ENCODE measurements at regions not wholly inside any gene's neighbourhood (a gene's known extent, or its start where the extent isn't known, plus 50 kb on each side); places are given as distances from the start of the nearest gene placed in this dataset.

DNA sequence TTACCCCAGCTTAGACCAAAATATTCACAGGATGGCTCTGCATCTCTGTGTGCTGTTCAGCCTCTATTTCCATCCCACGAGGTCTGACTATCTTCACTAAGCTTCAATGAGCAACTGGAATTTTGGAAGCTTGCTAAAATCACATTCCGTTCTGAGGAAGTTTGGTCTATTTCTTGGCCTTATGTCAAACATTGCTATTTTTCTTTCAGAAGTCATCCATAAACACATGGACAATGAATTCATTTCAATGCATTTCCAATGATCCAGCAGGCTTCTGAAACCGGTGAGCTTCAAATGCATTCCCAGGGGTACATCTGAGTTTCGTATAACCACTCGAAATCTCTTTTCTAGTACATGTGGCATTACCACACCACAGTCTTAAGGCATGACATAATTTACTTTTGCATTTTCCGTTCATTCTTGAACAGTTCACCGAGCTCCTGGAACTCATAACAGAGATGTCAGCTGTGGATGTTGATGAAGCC, 294.1 kb upstream of the KAZN start:
- peak; percentile 27 to 46 (median 32) for TF ChIP-seq POLR2AphosphoS5 (IDR thresholded peaks at IDR 0.05)
- TF ChIP-seq EP300 (IDR thresholded peaks at IDR 0.05; ENCODE audit: low read depth): no peak
- Histone ChIP-seq H3K27me3 (no peaks in the 10 kb centered on the region), H3K4me1 (peaks cover 0 to 8% (median 0%) of the 10 kb centered on the region in 4 donors), H3K4me3 (no peak overlapping the region), H3K36me3 (no peaks in the 10 kb centered on the region), H3K9me3 (no peaks in the 10 kb centered on the region), H3K27ac (peak overlapping the region; percentile 8 to 39 (median 23))
- DNase-seq: no peak
- intact Hi-C loops (cut with DNase I; ENCODE audit: low total_unique reads) (no loop called here), in situ Hi-C loops (cut with MboI; ENCODE audit: low pct_ligation_motif_present in 1 of 4, low pct_unique_long_range_greater_than_20kb in 1 of 4, low sequenced_read_pairs in 3 of 4) (no loop called here)
- 66 to 70% methylated on average over 6 to 7 of the region's 7 CpGs for WGBS, 2 donors (ENCODE audit: low coverage in 1 of 2)

DNA sequence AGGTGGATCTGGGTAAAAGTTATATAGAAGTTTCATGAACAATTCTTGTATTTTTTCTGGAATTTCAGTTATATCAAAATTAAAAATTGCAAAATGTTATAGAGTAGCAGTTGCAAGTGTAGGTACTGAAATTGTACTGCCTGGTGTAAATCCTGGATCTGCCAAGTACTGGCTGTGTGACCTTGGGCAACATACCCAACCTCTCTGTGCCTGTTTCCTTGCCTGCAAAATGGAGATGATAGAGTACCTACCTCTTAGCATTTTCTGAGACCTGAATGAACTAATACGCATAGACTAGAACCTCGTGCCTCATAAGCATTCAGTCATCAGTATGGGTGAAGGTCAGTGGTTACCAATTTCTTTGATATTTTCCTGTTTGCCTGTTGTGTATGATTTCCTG, 290.0 kb upstream of the KAZN start:
- Histone ChIP-seq H3K27ac (no peak overlapping the region), H3K9me3 (no peaks in the 10 kb centered on the region), H3K36me3 (no peaks in the 10 kb centered on the region), H3K4me3 (no peak overlapping the region), H3K27me3 (no peaks in the 10 kb centered on the region), H3K4me1 (peaks cover 0 to 8% (median 0%) of the 10 kb centered on the region in 4 donors)
- in situ Hi-C loops (cut with MboI; ENCODE audit: low pct_ligation_motif_present in 1 of 4, low pct_unique_long_range_greater_than_20kb in 1 of 4, low sequenced_read_pairs in 3 of 4) (no loop called here), intact Hi-C loops (cut with DNase I; ENCODE audit: low total_unique reads) (no loop called here)
- WGBS, 2 donors (ENCODE audit: low coverage in 1 of 2): 80% methylated on average over 2 of the region's 2 CpGs; no CpG with 5 or more reads in 1 of the 2 donors
- TF ChIP-seq, protein P1, sequence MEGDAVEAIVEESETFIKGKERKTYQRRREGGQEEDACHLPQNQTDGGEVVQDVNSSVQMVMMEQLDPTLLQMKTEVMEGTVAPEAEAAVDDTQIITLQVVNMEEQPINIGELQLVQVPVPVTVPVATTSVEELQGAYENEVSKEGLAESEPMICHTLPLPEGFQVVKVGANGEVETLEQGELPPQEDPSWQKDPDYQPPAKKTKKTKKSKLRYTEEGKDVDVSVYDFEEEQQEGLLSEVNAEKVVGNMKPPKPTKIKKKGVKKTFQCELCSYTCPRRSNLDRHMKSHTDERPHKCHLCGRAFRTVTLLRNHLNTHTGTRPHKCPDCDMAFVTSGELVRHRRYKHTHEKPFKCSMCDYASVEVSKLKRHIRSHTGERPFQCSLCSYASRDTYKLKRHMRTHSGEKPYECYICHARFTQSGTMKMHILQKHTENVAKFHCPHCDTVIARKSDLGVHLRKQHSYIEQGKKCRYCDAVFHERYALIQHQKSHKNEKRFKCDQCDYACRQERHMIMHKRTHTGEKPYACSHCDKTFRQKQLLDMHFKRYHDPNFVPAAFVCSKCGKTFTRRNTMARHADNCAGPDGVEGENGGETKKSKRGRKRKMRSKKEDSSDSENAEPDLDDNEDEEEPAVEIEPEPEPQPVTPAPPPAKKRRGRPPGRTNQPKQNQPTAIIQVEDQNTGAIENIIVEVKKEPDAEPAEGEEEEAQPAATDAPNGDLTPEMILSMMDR (IDR thresholded peaks at IDR 0.05): no peak
- TF ChIP-seq EP300 (IDR thresholded peaks at IDR 0.05; ENCODE audit: low read depth): no peak
- no peak for TF ChIP-seq POLR2A (IDR thresholded peaks at IDR 0.05)
- TF ChIP-seq POLR2AphosphoS5 (IDR thresholded peaks at IDR 0.05): no peak
- no peak for DNase-seq

DNA sequence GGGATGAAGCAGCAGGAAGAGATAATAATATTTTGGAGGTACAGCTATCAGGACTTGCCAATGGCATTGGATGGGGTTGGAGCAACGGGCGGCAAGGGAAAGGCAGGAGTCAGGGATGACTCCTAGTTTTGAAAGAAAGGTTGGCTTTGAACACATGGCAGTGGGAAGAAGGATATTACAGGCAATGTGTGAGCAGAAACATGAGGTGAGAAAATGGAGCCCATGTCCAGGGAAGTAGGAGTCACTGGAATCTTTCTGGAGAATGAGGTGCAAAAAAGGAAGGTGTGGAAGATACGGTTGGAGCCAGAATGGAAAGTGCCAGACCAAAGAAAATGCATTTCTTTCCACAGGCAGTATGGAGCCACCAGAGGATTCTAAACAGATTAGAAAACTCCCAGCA, 288.5 kb upstream of the KAZN start:
- Histone ChIP-seq H3K9me3 (no peaks in the 10 kb centered on the region), H3K27me3 (no peaks in the 10 kb centered on the region), H3K4me3 (no peak overlapping the region), H3K36me3 (no peaks in the 10 kb centered on the region), H3K27ac (no peak overlapping the region), H3K4me1 (peaks cover 0 to 6% (median 0%) of the 10 kb centered on the region in 4 donors)
- 82 to 87% methylated on average over 3 of the region's 3 CpGs for WGBS, 2 donors (ENCODE audit: low coverage in 1 of 2)
- DNase-seq: no peak
- TF ChIP-seq, protein P1 (IDR thresholded peaks at IDR 0.05): no peak
- TF ChIP-seq POLR2AphosphoS5 (IDR thresholded peaks at IDR 0.05): no peak
- TF ChIP-seq EP300 (IDR thresholded peaks at IDR 0.05; ENCODE audit: low read depth): no peak
- TF ChIP-seq POLR2A (IDR thresholded peaks at IDR 0.05): no peak
- intact Hi-C loops (cut with DNase I; ENCODE audit: low total_unique reads) (no loop called here), in situ Hi-C loops (cut with MboI; ENCODE audit: low pct_ligation_motif_present in 1 of 4, low pct_unique_long_range_greater_than_20kb in 1 of 4, low sequenced_read_pairs in 3 of 4) (no loop called here)

DNA sequence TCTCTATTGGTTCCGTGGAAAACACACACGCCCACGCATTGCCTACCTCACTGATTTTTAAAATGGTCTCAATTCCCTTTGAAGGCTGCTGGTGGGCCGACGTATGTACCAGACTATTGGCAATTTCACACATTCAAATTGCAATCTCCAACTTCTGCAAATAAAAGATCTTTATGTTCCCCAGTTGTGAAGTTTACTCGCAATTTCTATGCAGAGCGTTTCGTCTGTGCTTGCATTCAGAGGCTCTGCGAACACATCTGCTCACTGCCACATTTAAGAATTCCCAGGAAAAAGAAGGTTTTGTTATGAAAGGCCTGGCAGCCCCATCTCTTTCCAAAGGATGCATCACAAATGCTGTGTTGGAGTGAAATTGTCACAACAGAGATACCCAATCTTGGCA, 288.0 kb upstream of the KAZN start:
- Histone ChIP-seq H3K36me3 (no peaks in the 10 kb centered on the region), H3K4me1 (peaks cover 0 to under 1% (median 0%) of the 10 kb centered on the region in 4 donors), H3K4me3 (no peak overlapping the region), H3K27ac (no peak overlapping the region), H3K27me3 (no peaks in the 10 kb centered on the region), H3K9me3 (no peaks in the 10 kb centered on the region)
- TF ChIP-seq, protein P1 (IDR thresholded peaks at IDR 0.05): no peak
- no peak for TF ChIP-seq POLR2AphosphoS5 (IDR thresholded peaks at IDR 0.05)
- TF ChIP-seq POLR2A (IDR thresholded peaks at IDR 0.05): no peak
- TF ChIP-seq EP300 (IDR thresholded peaks at IDR 0.05; ENCODE audit: low read depth): no peak
- no peak for DNase-seq
- 92 to 96% methylated on average over 7 to 9 of the region's 9 CpGs for WGBS, 2 donors (ENCODE audit: low coverage in 1 of 2)
- in situ Hi-C loops (cut with MboI; ENCODE audit: low pct_ligation_motif_present in 1 of 4, low pct_unique_long_range_greater_than_20kb in 1 of 4, low sequenced_read_pairs in 3 of 4) (no loop called here), intact Hi-C loops (cut with DNase I; ENCODE audit: low total_unique reads) (no loop called here)
